Hepatocyte (in vitro differentiated cells): ENCODE measurements at regions not wholly inside any gene's neighbourhood (a gene's known extent, or its start where the extent isn't known, plus 50 kb on each side); places are given as distances from the start of the nearest gene placed in this dataset.

Experiments used
- CTCF ChIP-seq: fragments of 200-600 bp; sonication (generic); IDR thresholded peaks from 2 replicates; pipeline ENCODE4 v1.5.1; 2016; ENCODE audit warnings: antibody characterized with exemption, mild to moderate bottlenecking; ENCODE audit not compliant: poor library complexity
- EZH2 ChIP-seq: fragments of 200-600 bp; sonication (generic); IDR thresholded peaks from 2 replicates; pipeline ENCODE4 v1.6.1; 2016; ENCODE audit warnings: antibody characterized with exemption, mild to moderate bottlenecking, borderline replicate concordance
- EZH2phosphoT487 ChIP-seq: fragments of 200-600 bp; sonication (generic); IDR thresholded peaks from one replicate; pipeline ENCODE4 v1.6.1; 2018; ENCODE audit warnings: antibody characterized with exemption, mild to moderate bottlenecking, low read depth, moderate library complexity; ENCODE audit not compliant: unreplicated experiment, severe bottlenecking

- no peak for TF ChIP-seq CTCF
- no peak for TF ChIP-seq EZH2
- TF ChIP-seq EZH2phosphoT487, result no peak
These were observed 290.8 kb downstream of the KCNS3 start for GRCh38 chr2:18169121-18169892.
